Cerebellar nuclear complex (tissue), 1 donor: ENCODE measurements at regions not wholly inside any gene's neighbourhood (a gene's known extent, or its start where the extent isn't known, plus 50 kb on each side); places are given as distances from the start of the nearest gene placed in this dataset.

Experiments used
- DNase-seq, 2 experiments: peaks; one replicate each; lab custom pipeline; 2025; lab: John Stamatoyannopoulos, UW

DNA sequence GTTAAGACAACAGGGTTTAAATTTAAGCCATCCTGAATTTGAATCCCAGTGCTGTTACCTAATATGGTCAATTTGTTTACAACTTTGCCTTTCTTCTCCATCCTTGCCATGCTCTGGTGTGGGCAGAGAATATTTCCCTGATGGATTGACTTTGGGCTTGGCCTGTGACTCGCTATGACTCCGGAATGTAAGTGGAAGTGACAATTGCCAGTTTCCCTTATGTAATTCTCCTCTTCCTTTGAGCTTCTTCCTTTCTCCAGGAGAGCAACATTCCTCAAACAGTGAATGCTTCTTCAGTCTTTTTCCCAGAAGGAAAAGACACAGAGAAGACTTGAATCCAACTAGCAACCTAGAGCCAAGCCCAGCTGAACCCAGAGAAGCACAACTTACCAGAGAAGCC lies 159.1 kb downstream of the LURAP1L start:
- no peak for DNase-seq

DNA sequence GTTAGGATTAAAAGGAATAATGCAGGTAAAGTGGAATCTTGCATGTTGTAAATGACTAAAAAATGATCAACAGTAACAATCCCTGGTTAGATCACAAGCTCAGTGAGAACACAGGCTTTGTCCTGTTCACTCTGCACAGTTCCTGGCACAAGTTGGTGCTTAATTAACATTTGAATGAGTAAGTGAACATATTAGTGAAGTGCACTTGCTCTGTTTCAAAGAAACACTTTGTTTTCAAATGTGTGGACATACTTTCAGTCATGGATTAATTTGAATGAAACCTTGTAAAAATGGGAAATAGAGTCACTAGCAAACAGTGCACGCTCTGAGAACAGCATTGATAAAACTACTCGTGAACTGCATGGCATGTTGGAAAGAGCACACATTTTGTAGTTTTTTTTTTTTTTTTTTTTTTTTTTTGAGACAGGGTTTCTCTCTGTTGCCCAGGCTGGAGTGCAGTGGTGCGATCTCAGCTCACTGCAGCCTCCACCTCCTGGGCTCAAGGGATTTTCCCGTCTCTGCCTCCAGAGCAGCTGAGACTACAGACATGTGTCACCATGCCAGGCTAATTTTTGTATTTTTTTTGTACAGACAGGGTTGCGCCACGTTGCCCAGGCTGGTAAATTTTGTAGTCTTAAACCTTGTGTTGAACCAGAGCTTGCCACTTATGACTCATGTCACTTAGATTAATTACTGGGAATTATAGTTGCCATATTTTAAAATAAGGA lies 159.9 kb downstream of the LURAP1L start:
- no peak for DNase-seq

DNA sequence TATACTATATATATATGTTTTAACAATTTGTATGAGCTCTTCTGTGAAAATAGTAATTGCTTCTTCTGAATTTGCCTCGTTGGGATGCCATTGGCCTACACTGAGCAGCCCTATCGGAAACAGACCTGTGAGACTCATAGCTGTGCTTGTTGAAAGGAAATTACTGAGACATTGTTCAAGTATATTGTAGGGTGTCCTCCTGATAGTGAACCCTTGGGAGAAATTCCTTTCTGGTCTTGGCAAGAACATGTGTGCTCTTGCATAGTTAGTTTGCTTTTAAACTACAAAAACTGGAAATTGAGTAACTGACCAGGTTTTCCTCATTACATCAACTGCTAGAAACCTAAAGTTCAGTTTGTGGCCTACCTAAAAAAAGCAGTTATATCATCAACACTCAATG lies 160.9 kb downstream of the LURAP1L start:
- no peak for DNase-seq

DNA sequence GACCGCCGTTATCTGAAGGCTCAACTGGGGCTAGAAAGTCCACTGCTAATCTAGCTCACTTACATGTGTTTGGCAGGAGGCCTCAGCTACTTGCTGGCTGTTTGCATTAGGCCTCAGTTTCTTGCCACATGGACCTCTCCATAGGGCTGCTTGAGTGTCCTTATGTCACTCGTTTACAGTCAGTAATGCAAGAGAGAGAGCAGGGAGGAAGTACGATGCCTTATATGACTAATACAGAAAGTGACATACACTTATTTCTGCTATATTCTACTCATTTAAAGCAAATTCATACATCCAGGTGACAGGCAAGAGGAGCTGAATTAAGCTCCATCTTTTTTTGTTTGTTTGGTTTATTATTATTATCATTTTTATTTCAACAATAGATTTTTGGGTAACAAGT lies 179.6 kb downstream of the LURAP1L start:
- DNase-seq, result no peak

DNA sequence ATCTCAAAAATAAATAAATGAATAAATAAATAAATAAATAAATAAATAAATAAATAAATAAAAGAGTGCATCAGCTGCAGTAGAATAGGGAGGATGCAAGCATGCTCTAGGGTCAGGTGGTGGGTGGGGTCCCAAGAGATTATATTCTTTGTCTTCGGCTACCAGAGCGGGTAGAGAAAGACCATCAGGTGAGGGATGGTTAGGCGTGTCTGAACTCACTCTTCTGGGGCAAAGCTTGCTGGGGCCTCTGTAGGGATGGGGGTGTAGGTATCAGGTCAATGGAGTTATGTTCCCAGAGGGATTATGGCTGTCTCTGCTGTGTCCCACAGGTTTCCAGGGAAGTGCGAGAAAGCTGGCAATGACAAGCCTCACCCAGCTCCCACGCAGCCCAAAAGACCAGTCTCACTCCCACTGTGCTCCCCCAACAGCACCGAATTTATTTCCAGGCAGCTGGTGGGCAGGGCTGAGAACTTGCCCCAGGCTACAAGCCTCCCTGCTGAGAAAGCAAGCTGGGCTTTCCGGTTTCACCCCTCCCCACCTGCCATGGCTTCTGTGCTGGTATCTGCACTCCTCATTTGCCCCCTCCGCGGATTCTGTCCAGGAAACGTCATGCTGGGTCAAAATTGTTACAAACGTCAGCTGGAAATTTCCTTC lies 180.8 kb downstream of the LURAP1L start:
- no peak for DNase-seq

DNA sequence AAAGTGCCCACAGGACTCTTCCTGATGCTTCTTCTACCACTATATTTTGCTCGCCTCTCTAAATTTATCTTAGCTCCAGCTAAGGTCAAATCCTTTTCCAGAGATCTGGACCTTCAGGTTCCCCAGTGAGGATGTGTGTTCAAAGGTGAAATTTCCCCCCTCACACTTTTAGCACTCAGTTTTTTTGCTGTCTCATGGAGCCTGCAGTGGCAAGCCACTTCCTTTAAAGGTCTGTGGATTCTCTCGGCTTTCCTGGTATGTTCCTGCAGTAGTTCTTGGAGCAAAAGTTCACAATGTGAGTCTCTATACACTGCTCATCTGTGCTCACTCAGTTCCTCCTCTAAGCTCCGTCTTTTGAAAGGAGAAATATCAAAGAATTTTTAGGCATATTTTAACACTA lies 181.4 kb downstream of the LURAP1L start:
- DNase-seq, result no peak

DNA sequence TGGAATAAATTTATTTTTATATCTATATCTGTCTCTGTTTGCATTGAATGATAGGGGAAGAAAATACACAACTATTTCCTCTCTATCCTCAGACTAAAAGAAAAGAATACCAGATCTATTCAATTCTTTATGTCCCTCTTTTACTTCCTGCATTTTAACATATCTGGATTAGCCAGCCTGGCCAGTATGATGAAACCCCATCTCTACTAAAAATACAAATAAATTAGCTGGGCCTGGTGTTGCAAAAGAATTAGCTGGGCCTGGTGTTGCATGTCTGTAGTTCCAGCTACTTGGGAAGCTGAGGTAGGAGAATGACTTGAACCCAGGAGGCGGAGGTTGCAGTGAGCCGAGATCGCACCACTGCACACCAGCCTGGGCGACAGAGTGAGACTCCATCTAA lies 182.0 kb downstream of the LURAP1L start:
- DNase-seq, result no peak

DNA sequence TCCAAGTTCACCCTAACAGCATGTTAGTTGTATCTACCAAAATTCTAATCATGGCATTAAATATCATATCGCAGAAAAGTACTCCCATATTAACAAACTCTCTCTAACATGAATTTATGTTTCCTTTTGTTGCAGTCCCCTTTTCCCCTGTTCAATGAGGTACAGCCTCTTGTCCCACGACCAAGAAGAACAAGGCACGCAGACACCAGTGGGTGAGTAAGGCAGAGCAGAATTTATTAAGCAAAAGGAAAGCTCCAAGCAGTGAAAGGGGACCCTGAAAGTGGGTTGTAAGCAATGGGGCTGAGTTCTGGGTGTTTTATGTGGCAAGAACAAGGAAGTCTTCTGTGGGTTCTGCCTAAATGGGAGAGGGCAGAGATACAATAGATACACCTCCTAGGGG lies 183.5 kb downstream of the LURAP1L start:
- DNase-seq, result no peak

DNA sequence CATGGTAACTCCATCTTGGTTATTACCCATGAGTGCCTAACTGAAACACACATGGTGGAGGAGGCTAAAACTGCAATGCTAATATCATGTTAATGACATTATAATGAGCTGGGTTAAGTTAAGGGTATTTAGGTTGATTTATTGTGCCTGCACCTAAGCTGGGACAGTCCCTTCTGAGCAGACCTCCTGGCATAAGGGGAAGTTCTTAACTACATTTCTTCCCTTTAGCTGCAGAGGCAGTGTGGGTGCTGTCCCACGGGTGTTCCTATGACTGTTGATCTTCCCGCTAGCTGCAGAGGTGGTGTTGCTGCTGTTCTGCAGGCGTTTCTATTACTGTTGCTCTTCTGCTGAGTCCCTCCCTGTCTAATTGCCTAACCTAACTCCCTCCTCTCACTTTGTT lies 183.9 kb downstream of the LURAP1L start:
- no peak for DNase-seq

DNA sequence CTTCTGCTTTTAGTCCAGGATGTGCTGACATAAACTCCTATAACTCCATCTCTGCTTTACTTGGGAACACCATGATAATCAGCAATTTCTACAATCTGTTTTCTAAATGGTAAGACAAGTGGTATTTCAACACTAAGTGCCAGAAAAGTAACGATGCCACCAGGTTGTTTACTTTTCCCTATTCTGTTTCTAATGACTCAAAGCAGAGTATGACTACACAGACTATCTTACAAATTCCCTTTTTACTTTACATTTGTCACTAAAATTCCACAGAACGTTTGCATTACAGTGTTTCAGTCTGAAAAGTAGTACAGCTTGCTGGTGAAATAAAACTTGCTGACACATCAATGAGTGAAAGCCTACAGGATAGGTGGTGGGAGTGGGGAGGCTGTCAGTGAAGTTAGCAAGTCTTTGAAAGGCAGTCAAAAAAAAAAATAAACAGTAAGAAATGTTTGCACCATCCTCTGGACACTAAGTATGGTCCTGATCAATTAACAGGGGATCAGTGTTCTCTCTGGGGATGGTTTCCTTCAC lies 186.5 kb downstream of the LURAP1L start:
- DNase-seq, result no peak

DNA sequence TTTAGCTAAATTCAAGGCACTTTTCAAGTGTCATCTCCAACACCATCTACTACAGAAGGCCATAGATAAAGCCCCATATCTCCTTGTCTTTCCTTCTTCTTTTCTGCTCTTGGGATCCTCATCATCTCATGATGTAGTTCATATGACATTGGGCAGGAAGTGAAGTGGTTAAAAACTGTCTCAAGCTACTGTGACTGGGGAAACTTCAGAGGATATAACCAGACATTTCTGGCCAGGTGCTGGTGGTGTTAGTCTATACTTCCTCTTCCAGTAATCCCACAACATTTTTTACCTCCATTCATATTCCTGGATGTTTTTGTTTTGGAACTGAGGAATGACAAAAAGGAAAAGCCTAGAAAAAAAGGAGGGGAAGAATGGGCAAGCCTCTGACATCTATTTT lies 188.7 kb downstream of the LURAP1L start:
- no peak for DNase-seq

DNA sequence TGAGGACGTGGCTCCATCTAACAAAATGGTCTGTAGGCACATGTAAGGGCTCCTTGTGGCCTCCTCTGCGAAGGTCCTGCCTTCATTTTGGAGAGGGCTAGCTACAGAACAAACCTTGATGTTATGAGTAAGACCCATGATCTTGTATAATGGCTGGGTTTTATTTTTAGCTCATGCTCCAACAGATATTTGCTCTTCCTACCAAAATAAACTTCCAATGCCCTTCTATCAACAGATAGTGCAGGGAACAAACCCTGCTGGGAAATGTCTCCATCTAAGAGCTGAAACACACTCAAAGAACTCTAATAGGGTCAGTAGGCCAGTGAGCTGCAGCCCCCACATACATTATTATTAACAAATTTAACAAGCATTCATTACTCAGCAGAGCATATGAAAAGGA lies 189.5 kb downstream of the LURAP1L start:
- DNase-seq, result no peak

DNA sequence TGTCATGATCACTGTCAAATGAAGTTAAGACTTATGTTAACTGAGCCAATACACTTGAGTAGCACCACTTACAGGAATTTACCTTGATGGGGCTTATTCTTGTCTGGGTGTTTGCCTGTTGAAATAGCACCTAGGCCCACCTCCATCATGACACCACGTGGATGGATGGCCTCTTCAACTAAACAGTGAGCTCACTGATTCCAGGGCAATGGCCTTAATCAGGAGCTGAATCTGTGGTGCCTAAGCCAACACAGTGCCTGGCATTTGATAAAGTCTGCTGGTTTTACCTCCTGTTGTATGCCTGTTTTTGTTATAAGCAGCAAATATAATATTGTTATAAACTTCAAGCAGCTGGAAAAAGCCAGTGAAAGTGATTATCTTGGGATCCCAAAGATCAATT lies 190.5 kb downstream of the LURAP1L start:
- no peak for DNase-seq

DNA sequence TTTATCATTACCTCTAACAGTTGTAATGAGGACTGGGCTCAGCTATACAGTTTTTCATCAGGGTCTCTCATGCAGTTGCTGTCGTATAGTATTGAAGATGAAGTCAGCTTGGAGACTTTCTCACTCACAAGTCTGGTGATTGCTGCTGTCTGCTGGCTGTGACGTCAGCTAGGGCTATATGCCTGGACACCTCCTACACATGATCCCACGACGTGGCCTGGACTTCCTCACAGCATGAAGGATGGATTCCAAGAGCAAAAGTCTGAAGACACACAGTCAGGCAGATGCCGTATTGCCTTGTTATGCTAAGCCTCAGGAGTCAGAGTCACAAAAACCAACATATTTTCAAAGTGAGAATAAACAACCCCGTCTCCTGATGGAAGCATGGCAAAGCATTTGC lies 193.3 kb downstream of the LURAP1L start:
- no peak for DNase-seq

DNA sequence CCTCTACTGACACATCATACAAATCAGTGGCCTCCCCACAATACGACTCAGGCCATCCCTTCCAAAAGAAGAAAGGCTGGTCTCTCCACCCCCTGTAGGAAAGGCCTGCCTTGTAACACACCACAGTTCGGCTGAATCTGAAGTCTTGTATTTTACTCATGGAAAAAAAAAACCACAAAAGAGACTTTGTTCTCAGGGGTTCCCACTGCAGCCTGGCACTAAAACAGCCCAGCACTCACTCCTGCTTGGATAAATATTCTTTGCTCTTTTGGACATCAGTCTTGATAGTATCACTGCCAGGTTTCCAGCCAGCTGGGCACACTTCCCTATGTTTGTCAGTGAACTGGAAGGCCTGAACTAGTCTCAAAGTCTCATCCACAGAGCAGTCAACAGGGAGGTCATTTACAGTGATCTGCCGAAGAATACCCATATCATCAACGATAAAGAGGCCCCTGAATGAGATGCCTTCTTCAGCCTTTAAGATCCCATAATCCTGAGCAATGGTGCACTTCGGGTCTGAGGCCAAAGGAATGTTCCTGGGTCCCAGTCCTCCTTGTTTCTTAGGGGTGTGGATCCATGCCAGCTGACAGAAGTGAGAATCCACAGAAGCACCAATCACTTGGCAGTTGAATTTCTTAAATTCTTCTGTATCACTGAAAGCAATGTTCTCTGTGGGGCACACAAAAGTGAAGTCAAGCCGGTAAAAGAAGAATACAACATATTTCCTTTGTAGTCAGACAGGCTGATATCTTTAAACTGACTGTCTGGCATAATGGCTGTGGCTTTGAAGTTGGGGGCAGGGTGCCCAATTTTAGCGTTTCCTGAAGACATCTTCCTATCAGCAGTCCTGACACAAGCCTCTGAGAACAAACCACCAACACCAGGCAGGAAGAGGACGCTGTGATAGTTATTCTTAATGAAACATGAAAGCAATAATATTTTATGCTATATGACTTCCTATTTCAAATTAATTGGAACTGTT lies 198.1 kb downstream of the LURAP1L start:
- DNase-seq, result no peak

DNA sequence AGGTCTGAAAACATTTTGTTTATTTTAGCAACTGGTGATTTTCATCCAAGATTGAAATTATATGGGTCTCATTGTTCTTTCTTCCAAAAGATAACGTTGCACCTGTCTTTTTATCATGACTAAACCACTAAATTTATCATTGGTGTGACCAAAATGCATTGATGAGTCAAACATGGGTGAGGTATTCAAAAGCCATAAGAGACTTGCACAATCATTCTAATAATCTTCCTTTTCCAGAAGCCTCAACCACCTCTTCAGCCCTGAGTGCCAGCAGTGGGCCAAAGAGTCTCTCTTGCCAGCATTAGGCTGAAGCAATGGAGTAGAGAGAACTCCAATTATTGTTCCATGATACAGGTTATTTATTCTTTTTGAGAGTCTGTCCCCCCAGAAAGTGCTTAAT lies 198.9 kb downstream of the LURAP1L start:
- no peak for DNase-seq

DNA sequence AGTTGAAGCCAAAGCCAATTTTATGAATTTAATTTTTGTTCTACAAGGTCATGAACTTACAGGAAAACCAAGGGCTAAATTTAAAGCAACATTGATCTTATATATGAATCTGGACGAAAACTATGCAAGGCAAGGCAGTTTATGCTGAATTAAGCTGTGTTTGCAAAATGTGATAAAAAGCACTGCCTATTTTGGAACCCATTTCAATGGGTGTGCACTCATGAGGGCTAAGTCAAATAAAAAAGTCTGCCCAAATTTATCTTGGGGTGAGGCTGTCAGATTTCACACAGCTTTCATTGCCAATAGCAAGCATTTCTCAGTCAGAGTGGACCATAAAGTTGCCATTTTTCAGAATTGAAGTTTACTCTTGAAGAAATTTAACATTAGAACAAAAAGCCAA lies 199.9 kb downstream of the LURAP1L start:
- no peak for DNase-seq

DNA sequence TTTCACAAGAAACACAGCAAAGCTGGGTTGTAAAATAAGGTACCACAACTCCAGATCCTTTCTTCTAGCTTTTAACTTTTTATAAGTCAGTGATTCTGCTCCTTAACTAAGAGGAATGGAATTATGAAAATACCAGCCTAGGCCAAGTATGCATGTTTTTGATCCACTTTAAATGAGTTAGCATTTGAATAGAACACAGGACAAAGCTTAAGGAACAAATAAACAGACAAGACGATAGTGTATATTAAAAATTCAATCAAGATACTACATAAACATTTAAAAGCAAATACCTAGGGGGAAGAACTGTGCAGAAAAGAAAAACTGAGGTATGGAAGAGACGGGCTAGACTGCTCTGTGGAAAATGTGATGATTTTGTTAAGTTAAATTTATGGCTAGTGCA lies 200.7 kb downstream of the LURAP1L start:
- no peak for DNase-seq

DNA sequence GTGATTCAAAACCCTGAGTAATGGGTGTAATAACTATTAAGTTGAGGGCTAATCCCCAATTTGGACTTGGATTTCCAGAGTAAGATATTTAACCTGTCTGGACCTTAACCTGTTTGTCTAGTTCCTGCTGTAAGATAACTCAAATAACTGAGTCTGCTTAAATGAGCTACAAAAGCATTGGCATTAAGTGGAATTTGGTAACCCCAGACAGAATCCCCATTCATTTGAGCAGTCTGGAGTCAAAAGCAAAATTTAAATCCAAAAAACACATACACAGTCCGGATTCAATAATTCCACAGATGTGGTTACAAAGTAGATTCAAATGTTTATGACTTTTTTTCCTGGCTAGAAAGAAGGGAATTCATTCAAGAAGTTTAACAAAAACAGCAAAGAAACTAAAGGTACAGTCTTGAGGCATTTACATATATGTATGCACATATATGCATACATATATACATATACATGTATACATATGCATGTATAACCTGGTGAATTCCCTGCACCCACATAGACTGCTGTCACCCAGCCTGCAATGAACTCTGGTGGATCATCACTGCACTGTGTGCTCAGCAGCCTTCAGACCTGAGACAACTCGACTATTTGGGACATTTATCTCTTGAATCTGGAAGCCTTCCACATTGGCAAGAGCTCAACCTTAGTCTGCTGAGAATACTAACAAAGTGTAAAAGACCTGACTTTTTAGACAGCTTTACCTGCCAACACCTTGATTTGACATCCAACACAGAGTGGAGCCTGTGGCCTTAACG lies 205.4 kb downstream of the LURAP1L start:
- no peak for DNase-seq

DNA sequence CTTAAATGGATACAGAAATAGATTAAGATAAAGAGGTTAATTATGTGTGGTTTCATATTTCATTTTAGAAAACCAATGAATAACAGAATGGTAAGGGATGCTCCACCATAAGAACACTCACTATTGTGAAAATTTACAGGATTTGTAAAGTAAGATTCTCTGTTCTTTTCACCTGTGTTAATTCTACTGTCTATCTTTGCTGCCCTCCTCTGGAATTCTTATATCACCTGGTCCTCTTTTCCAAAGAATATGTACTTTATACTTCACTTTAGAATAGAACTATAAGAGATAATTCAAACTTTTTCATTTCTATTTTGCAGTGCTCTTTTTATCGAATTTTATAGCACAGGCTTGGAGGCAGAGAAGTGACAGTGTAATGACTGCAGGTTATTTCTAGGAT lies 213.4 kb downstream of the LURAP1L start:
- DNase-seq, result no peak

DNA sequence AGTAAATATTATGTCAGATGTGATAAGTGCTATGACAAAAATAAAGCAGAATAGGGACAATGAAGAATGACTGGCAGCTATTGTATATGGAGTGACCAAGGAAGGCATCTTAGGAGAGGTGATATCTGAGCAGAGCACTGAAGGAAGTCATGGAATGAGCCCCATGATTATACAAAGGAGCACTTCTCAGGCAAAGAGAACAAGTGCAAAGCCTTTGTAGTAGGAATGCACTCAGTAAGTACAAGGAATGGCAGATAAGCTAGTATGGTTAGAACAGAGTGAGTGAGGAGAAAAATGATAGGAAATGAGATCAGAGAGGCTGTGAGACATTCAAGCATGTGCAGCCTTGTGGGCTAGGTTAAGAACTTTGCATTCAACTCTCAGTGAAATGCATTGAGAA lies 214.8 kb downstream of the LURAP1L start:
- no peak for DNase-seq

DNA sequence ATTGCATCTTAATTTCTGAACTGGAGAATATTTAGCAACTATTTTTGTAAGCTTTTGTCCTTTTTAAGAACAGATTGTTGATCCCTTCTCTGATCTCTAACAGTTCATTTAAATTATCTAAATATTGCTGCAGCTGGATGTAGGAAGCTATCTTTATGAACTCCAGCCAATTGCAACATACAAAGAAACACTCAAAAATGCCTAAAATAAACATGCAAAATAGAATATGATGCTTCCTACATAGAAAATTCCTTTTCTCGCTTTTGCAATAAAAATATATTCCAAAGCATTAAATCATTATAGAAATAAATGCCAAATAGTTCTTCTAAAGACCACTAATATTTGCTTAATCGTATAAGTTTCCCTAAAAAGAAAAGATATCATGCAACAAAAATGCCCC lies 218.6 kb downstream of the LURAP1L start:
- DNase-seq, result no peak
